Liver (tissue), 7 donors: ENCODE measurements at regions not wholly inside any gene's neighbourhood (a gene's known extent, or its start where the extent isn't known, plus 50 kb on each side); places are given as distances from the start of the nearest gene placed in this dataset.

ENCODE experiments used
- DNase-seq: peaks from one replicate; pipeline ENCODE4 v3.0.0-alpha.2; 2017; ENCODE audit warnings: low spot score
- H3K27ac ChIP-seq, 2 donors: one replicate each; pipeline ENCODE4 v1.7.0; 2013; ENCODE audit warnings: inconsistent platforms in 2 of 2, low read length in 2 of 2, control low read depth in 1 of 2, low read depth in 1 of 2, mild to moderate bottlenecking in 1 of 2
- H3K27me3 ChIP-seq, 4 donors: one replicate each; pipeline versions ENCODE4 v1.6.1 to v1.7.0; 2013; ENCODE audit warnings: low read length in 3 of 4, inconsistent platforms in 1 of 4, mild to moderate bottlenecking in 1 of 4, moderate library complexity in 1 of 4; ENCODE audit not compliant: control insufficient read depth in 4 of 4, insufficient read depth in 4 of 4
- H3K36me3 ChIP-seq, 4 donors: one replicate each; pipeline versions ENCODE4 v1.6.1 to v1.7.0; 2013; ENCODE audit warnings: low read length in 3 of 4, mild to moderate bottlenecking in 3 of 4, low read depth in 1 of 4, moderate library complexity in 1 of 4; ENCODE audit not compliant: control insufficient read depth in 4 of 4, insufficient read depth in 3 of 4
- H3K4me1 ChIP-seq, 4 donors: one replicate each; pipeline versions ENCODE4 v1.6.1 to v1.7.0; 2013; ENCODE audit warnings: low read length in 3 of 4, mild to moderate bottlenecking in 3 of 4, moderate library complexity in 1 of 4; ENCODE audit not compliant: control insufficient read depth in 4 of 4, insufficient read depth in 4 of 4
- H3K4me3 ChIP-seq, 3 donors: one replicate each; pipeline versions ENCODE4 v1.6.1 to v1.7.0; 2013; ENCODE audit warnings: low read length in 3 of 3, control low read depth in 1 of 3, low read depth in 1 of 3, mild to moderate bottlenecking in 1 of 3
- H3K9ac ChIP-seq, 2 donors: one replicate each; pipeline ENCODE4 v1.7.0; 2013; ENCODE audit warnings: low read length in 2 of 2, mild to moderate bottlenecking in 2 of 2, moderate library complexity in 2 of 2, control low read depth in 1 of 2, low read depth in 1 of 2
- H3K9me3 ChIP-seq, 4 donors: one replicate each; pipeline versions ENCODE4 v1.6.1 to v1.7.0; 2013; ENCODE audit warnings: low read length in 3 of 4; ENCODE audit not compliant: control insufficient read depth in 4 of 4
- EGR1 ChIP-seq, 2 donors: IDR thresholded peaks; 2 replicates each; pipeline ENCODE4 v1.6.1; 2016 to 2018; ENCODE audit warnings: antibody characterized with exemption in 2 of 2, low read depth in 2 of 2
- FOXA1 ChIP-seq: IDR thresholded peaks from 2 replicates; pipeline ENCODE4 v1.6.1; 2016; ENCODE audit warnings: antibody characterized with exemption
- FOXA2 ChIP-seq: IDR thresholded peaks from 2 replicates; pipeline ENCODE4 v1.6.1; 2016; ENCODE audit warnings: antibody characterized with exemption
- GABPA ChIP-seq, 2 donors: IDR thresholded peaks in 1 of 2; conservative IDR thresholded peaks in 1 of 2; 2 replicates each; pipeline ENCODE4 v1.6.1; 2016; ENCODE audit warnings: antibody characterized with exemption in 2 of 2, mild to moderate bottlenecking in 1 of 2, moderate library complexity in 1 of 2
- JUND ChIP-seq, 2 donors: IDR thresholded peaks; 2 replicates each; pipeline ENCODE4 v1.6.1; 2016; ENCODE audit warnings: antibody characterized with exemption in 2 of 2
- NR2F2 ChIP-seq: IDR thresholded peaks from 2 replicates; pipeline ENCODE4 v1.6.1; 2016; ENCODE audit warnings: antibody characterized with exemption
- RXRA ChIP-seq, 2 donors: IDR thresholded peaks; 2 replicates each; pipeline ENCODE4 v1.6.1; 2017 to 2018; ENCODE audit warnings: antibody characterized with exemption in 2 of 2, mild to moderate bottlenecking in 1 of 2
- SP1 ChIP-seq: IDR thresholded peaks from 2 replicates; pipeline ENCODE4 v1.6.1; 2018; ENCODE audit warnings: antibody characterized with exemption, mild to moderate bottlenecking
- TAF1 ChIP-seq: conservative IDR thresholded peaks from 2 replicates; pipeline ENCODE4 v1.6.1; 2016; ENCODE audit warnings: antibody characterized with exemption, mild to moderate bottlenecking
- WGBS: extraction: QIAGEN DNeasy Blood & Tissue Kit; methylation state at CpG from one replicate; pipeline ENCODE4 v1.1.7; 2013; 5-methylcytosine and 5-hydroxymethylcytosine counted together
- TF ChIP-seq, protein P1 (sequence below): IDR thresholded peaks from 2 replicates; pipeline ENCODE4 v1.6.1; 2016; ENCODE audit warnings: antibody characterized with exemption
- TF ChIP-seq, protein P2 (sequence below): IDR thresholded peaks from 2 replicates; pipeline ENCODE4 v1.6.1; 2016; ENCODE audit warnings: antibody characterized with exemption, mild to moderate bottlenecking
- TF ChIP-seq, protein P3 (sequence below): IDR thresholded peaks from 2 replicates; pipeline ENCODE4 v1.6.1; 2016; ENCODE audit warnings: antibody characterized with exemption
- donor health status: healthy.
- donor health status: healthy.
- donor health status: healthy.
- donor health status: healthy.

- Histone ChIP-seq H3K36me3 (no peaks in the 10 kb centered on the region), H3K4me3 (no peak overlapping the region), H3K9me3 (no peaks in the 10 kb centered on the region), H3K27me3 (no peaks in the 10 kb centered on the region), H3K9ac (no peak overlapping the region), H3K4me1 (no peaks in the 10 kb centered on the region), H3K27ac (no peak overlapping the region)
- TF ChIP-seq GABPA (IDR thresholded peaks at IDR 0.05 in 1 of 2, conservative IDR thresholded peaks at IDR 0.05 in 1 of 2) = no peak
- TF ChIP-seq, protein P1, sequence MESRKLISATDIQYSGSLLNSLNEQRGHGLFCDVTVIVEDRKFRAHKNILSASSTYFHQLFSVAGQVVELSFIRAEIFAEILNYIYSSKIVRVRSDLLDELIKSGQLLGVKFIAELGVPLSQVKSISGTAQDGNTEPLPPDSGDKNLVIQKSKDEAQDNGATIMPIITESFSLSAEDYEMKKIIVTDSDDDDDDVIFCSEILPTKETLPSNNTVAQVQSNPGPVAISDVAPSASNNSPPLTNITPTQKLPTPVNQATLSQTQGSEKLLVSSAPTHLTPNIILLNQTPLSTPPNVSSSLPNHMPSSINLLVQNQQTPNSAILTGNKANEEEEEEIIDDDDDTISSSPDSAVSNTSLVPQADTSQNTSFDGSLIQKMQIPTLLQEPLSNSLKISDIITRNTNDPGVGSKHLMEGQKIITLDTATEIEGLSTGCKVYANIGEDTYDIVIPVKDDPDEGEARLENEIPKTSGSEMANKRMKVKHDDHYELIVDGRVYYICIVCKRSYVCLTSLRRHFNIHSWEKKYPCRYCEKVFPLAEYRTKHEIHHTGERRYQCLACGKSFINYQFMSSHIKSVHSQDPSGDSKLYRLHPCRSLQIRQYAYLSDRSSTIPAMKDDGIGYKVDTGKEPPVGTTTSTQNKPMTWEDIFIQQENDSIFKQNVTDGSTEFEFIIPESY = no peak
- TF ChIP-seq NR2F2 = no peak
- TF ChIP-seq, protein P2, sequence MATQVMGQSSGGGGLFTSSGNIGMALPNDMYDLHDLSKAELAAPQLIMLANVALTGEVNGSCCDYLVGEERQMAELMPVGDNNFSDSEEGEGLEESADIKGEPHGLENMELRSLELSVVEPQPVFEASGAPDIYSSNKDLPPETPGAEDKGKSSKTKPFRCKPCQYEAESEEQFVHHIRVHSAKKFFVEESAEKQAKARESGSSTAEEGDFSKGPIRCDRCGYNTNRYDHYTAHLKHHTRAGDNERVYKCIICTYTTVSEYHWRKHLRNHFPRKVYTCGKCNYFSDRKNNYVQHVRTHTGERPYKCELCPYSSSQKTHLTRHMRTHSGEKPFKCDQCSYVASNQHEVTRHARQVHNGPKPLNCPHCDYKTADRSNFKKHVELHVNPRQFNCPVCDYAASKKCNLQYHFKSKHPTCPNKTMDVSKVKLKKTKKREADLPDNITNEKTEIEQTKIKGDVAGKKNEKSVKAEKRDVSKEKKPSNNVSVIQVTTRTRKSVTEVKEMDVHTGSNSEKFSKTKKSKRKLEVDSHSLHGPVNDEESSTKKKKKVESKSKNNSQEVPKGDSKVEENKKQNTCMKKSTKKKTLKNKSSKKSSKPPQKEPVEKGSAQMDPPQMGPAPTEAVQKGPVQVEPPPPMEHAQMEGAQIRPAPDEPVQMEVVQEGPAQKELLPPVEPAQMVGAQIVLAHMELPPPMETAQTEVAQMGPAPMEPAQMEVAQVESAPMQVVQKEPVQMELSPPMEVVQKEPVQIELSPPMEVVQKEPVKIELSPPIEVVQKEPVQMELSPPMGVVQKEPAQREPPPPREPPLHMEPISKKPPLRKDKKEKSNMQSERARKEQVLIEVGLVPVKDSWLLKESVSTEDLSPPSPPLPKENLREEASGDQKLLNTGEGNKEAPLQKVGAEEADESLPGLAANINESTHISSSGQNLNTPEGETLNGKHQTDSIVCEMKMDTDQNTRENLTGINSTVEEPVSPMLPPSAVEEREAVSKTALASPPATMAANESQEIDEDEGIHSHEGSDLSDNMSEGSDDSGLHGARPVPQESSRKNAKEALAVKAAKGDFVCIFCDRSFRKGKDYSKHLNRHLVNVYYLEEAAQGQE = no peak
- no peak for TF ChIP-seq SP1
- no peak for TF ChIP-seq FOXA2
- no peak for TF ChIP-seq TAF1
- TF ChIP-seq JUND (IDR thresholded peaks at IDR 0.05) = no peak
- no peak for TF ChIP-seq RXRA (IDR thresholded peaks at IDR 0.05)
- DNase-seq = no peak
- 81% methylated on average over 3 of the region's 3 CpGs for WGBS
These were observed 359.8 kb downstream of the DUSP10 start for GRCh38 chr1:221381910-221382623.

DNA sequence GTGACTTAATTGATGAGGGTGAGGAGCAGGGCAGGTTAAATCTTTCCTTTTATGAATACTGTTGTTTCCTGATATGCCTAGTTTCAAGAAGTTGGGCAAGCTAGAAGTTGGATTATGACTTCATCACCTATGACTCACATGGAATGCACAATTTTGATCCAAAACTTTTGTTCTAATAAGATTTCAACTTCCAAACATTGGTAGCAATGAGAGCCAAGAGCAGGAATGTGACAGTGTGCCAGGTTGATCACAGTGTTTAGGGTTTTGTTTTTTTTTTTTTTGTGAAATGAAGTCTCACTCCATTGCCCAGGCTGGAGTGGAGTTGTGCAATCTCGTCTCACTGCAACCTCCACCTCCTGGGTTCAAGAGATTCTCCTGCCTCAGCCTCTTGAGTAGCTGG is 349.4 kb downstream of the DUSP10 start:
- H3K9ac ChIP-seq = no peak overlapping the region
- H3K27ac ChIP-seq = no peak overlapping the region
- H3K4me1 ChIP-seq = no peaks in the 10 kb centered on the region
- no peak for DNase-seq
- no peaks in the 10 kb centered on the region for H3K27me3 ChIP-seq
- 81% methylated on average over 1 of the region's 1 CpG for WGBS
- no peaks in the 10 kb centered on the region for H3K36me3 ChIP-seq
- no peak for TF ChIP-seq FOXA2
- TF ChIP-seq NR2F2 = no peak
- TF ChIP-seq JUND (IDR thresholded peaks at IDR 0.05) = no peak
- TF ChIP-seq FOXA1 = no peak
- no peak for TF ChIP-seq EGR1 (IDR thresholded peaks at IDR 0.05; ENCODE audit: low read depth in 2 of 2)
- TF ChIP-seq GABPA (IDR thresholded peaks at IDR 0.05 in 1 of 2, conservative IDR thresholded peaks at IDR 0.05 in 1 of 2) = no peak
- TF ChIP-seq, protein P3, sequence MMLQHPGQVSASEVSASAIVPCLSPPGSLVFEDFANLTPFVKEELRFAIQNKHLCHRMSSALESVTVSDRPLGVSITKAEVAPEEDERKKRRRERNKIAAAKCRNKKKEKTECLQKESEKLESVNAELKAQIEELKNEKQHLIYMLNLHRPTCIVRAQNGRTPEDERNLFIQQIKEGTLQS = no peak
- H3K9me3 ChIP-seq = peaks cover 0 to 5% (median 2%) of the 10 kb centered on the region in 4 donors
- no peak overlapping the region for H3K4me3 ChIP-seq
